WERI-Rb-1 (cell line): ENCODE measurements at regions not wholly inside any gene's neighbourhood (a gene's known extent, or its start where the extent isn't known, plus 50 kb on each side); places are given as distances from the start of the nearest gene placed in this dataset.

Source experiments
- DNase-seq: peaks from one replicate; pipeline ENCODE4 v3.0.0-alpha.2; 2020
- H3K27ac ChIP-seq: fragments of 250-450 bp; sonication (Bioruptor Pico); 2 replicates; pipeline ENCODE4 v1.5.1; 2020; ENCODE audit warnings: mild to moderate bottlenecking, moderate library complexity
- H3K27me3 ChIP-seq: fragments of 250-450 bp; sonication (Bioruptor Pico); 2 replicates; pipeline ENCODE4 v1.5.1; 2021; ENCODE audit warnings: mild to moderate bottlenecking, low read depth, moderate library complexity; ENCODE audit not compliant: insufficient read depth, severe bottlenecking
- H3K36me3 ChIP-seq: fragments of 250-450 bp; sonication (Bioruptor Pico); 2 replicates; pipeline ENCODE4 v1.5.1; 2020; ENCODE audit warnings: mild to moderate bottlenecking, moderate library complexity
- H3K4me3 ChIP-seq: 2 replicates; pipeline ENCODE4 v1.5.1; 2011; ENCODE audit warnings: low read depth, mild to moderate bottlenecking, control low read depth, low read length
- H3K9me3 ChIP-seq: fragments of 250-450 bp; sonication (Bioruptor Pico); 2 replicates; pipeline ENCODE4 v1.5.1; 2021; ENCODE audit warnings: mild to moderate bottlenecking, moderate library complexity; ENCODE audit not compliant: severe bottlenecking
- CTCF ChIP-seq: IDR thresholded peaks from 2 replicates; pipeline ENCODE4 v1.5.1; 2011; ENCODE audit warnings: low read depth, mild to moderate bottlenecking, control low read depth, inconsistent platforms, low read length

- Histone ChIP-seq H3K4me3 (no peak overlapping the region), H3K27me3 (no peaks in the 10 kb centered on the region), H3K27ac (no peak overlapping the region), H3K36me3 (no peaks in the 10 kb centered on the region), H3K9me3 (no peaks in the 10 kb centered on the region)
- TF ChIP-seq CTCF: no peak
- DNase-seq: no peak
These were observed 166.7 kb downstream of the SEPTIN7 start for GRCh38 chr7:35967366-35968139.

GRCh38 chr7:35968140-35968940 is 167.5 kb downstream of the SEPTIN7 start:
- TF ChIP-seq CTCF: no peak
- no peaks in the 10 kb centered on the region for H3K36me3 ChIP-seq
- H3K4me3 ChIP-seq: no peak overlapping the region
- H3K9me3 ChIP-seq: no peaks in the 10 kb centered on the region
- H3K27ac ChIP-seq: no peak overlapping the region
- no peaks in the 10 kb centered on the region for H3K27me3 ChIP-seq
- DNase-seq: no peak

GRCh38 chr7:35969066-35969465 is 168.2 kb downstream of the SEPTIN7 start:
- Histone ChIP-seq H3K4me3 (no peak overlapping the region), H3K27ac (no peak overlapping the region), H3K27me3 (no peaks in the 10 kb centered on the region), H3K9me3 (no peaks in the 10 kb centered on the region), H3K36me3 (no peaks in the 10 kb centered on the region)
- TF ChIP-seq CTCF: no peak
- no peak for DNase-seq

- Histone ChIP-seq H3K4me3 (no peak overlapping the region), H3K36me3 (no peaks in the 10 kb centered on the region), H3K27ac (no peak overlapping the region), H3K27me3 (no peaks in the 10 kb centered on the region), H3K9me3 (no peaks in the 10 kb centered on the region)
- DNase-seq: no peak
- no peak for TF ChIP-seq CTCF
These were observed 169.6 kb downstream of the SEPTIN7 start for GRCh38 chr7:35970458-35970857.

GRCh38 chr7:35971133-35971891 is 170.5 kb downstream of the SEPTIN7 start:
- no peak overlapping the region for H3K4me3 ChIP-seq
- H3K36me3 ChIP-seq: no peaks in the 10 kb centered on the region
- H3K27ac ChIP-seq: no peak overlapping the region
- no peak for DNase-seq
- TF ChIP-seq CTCF: no peak
- no peaks in the 10 kb centered on the region for H3K9me3 ChIP-seq
- H3K27me3 ChIP-seq: no peaks in the 10 kb centered on the region
